COR-L47 (cell line): ENCODE measurements at regions not wholly inside any gene's neighbourhood (a gene's known extent, or its start where the extent isn't known, plus 50 kb on each side); places are given as distances from the start of the nearest gene placed in this dataset.
"Not testable (repeated sequence)": the region's sequence is repeated elsewhere in the genome, so short reads cannot be mapped to it uniquely, and the experiment has no call there.

ENCODE experiments used
- DNase-seq: peaks from one replicate; lab custom pipeline; 2025; lab: John Stamatoyannopoulos, UW

DNA sequence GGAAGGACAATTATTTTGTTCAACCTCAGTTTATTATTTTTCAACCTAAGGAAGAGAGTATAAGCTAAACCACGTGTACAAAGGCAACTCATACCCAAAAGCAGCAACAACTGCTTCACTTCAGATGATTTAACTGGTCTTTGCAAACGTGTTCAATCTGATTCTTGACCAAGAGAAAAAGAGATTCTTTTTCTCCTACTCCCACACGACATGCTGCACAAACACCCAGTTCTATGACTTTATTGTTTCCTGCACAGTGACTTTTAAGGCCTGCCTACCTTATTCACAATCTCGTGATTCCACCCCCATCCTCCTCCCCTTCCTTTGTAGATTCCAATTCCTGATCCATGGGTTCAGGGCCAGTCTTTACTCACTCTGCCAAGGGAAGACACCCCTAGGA lies 1394.8 kb upstream of the ZEB2 start:
- DNase-seq, result no peak

- DNase-seq, result no peak
These were observed 1390.5 kb upstream of the ZEB2 start for GRCh38 chr2:145910416-145910815.

DNA sequence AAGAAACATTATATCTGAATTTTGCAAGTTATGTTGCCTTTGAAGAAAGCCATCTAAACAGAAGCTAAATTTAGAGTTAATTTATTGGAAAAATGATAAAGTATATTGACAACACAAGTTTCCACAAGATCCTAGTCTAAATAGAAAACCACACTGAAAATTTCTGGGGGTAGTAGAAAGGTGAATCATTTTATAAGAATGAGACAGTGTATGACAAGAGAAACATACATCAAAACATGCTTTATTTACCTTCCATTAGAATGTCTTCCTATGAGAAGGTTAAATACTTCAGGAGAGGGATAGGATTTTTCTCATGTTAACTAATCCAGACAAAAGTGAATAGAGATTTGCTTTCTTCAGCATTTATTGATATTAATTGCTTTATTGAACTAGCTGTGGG lies 1389.8 kb upstream of the ZEB2 start:
- no peak for DNase-seq

- no peak for DNase-seq
These were observed 1389.3 kb upstream of the ZEB2 start for GRCh38 chr2:145909175-145909755.

DNA sequence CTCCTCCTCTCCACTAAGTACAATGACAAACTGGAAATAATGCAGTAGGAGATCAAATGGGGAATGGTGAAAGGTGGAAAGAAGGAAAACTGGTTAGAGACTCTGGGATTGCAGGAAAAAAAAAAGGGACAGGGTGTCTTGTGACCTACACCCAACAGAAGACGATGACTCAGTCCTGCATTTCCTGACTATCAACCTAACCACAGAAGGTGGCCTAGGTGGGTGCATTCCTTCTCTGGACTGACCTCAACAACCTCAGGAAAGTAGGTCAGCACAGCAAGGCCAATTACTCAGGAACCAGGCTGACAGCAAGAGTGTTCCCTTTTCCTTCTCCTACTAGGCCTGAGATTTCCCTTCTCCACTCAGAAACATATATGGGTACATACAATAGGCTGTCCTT lies 1386.4 kb upstream of the ZEB2 start:
- no peak for DNase-seq

DNA sequence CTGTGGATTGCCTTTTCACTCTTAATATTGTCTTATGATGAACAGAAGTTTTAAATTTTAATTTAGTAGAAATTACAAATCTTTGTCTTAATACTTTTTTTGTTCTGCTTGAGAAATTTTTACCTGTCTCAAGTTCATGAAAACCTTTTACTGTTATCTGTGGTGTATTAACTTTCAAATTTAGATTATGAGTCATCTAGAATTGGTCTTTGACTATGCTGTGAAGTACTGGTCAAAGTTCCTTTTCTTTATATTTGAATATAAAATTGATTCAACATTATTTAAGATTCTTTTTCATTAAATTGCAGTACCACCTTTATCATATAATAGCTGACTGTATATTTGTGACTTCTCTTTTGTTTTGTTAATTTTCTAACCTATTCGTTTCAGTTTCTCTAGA lies 1385.5 kb upstream of the ZEB2 start:
- no peak for DNase-seq

DNA sequence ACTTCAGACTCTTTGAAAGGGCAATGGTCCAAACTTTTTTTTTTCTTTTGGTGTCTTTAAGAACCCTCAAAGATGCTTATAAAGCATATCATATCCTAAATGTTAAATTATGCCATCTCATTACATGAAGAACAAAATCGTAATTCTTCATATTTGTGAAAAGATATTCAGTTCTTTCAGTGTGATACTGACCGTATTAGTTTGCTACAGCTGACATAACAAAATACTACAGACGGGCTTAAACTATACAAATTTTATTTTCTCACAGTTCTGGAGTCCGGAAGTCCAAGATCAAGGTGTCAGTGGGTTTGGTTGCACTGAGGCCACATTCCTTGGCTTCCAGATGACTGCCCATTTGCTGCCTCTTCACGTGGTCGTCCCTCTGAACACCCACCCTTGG lies 1377.2 kb upstream of the ZEB2 start:
- DNase-seq, result no peak

GRCh38 chr2:145887915-145888314 lies 1368.0 kb upstream of the ZEB2 start:
- DNase-seq, result no peak

DNA sequence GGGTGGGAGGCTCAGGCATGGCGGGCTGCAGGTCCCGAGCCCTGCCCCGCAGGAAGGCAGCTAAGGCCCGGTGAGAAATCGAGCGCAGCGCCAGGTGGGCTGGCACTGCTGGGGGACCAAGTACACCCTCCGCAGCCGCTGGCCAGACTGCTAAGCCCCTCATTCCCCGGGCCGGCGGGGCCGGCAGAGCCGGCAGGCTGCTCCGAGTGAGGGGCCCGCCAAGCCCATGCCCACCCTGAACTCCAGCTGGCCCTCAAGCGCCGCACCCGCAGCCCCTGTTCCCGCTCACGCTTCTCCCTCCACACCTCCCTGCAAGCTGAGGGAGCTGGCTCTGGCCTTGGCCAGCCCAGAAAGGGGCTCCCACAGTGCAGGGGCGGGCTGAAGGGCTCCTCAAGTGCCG lies 1361.1 kb upstream of the ZEB2 start:
- not testable (repeated sequence) for DNase-seq

GRCh38 chr2:145875016-145875415 lies 1355.1 kb upstream of the ZEB2 start:
- DNase-seq, result no peak

GRCh38 chr2:145874466-145874865 lies 1354.5 kb upstream of the ZEB2 start:
- no peak for DNase-seq

DNA sequence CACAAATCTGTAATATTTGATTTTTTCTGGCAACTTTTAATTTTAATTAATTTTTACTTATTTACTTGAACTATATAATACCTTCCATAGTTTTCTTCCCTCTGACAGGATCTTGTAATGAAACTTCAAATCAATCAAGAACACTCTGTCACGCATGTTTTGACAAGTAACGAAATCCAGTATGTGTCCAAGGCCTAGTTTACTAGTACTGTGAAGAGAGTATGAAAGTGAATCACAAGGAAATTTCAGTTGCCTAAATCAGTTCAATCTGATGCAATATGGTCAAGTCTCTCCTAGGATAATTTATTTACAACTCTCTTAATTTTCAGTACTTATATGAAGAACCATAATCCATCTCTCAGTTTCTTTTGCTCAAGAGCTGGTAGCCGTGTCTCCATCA lies 1344.6 kb upstream of the ZEB2 start:
- no peak for DNase-seq

GRCh38 chr2:145861940-145862339 lies 1342.0 kb upstream of the ZEB2 start:
- peak; percentile 34 for DNase-seq

DNA sequence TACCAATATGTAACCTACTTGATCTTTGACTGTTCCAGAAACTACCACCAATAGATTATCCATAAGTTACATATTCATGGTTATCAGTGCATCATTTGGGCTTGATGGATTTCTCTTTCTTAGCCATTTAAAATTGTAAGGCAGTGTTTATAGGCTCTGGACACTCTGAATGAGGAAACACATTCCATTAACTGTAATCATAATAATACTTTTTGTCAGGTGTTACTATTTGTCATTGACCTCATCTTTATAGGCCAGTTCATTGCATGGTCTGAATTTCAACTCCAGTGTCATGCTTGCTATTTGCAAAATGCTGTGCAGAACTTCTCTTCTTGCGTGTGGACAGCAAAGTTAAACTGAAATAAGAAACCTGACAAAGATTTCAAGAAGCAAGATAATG lies 1340.2 kb upstream of the ZEB2 start:
- DNase-seq, result no peak

GRCh38 chr2:145855142-145855541 lies 1335.2 kb upstream of the ZEB2 start:
- no peak for DNase-seq

DNA sequence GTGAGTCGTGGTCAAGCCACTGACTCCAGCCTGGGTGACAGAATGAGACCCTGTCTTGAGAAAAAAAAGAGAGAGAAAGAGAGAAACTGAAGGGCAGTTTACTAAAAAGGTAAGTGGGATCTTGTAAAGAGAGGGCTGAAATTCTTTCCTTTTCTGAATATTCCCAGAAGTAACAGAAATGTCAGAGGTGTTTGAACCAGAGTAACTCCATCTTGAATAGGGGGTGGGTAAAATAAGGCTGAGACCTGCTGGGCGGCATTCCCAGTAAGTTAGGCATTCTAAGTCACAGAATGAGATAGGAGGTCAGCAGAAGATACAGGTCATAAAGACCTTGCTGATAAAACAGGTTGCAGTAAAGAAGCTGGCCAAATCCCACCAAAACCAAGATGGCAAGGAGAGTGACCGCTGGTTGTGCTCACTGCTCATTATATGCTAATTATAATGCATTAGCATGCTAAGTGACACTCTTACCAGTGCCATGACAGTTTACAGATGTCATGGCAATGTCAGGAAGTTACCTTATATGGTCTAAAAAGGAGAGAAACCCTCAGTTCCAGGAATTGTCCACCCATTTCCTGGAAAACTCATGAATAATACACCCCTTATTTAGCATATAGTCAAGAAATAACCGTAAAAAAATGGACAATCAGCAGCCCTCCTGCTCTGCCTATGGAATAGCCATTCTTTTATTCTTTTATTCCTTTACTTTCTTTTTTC lies 1334.3 kb upstream of the ZEB2 start:
- no peak for DNase-seq

DNA sequence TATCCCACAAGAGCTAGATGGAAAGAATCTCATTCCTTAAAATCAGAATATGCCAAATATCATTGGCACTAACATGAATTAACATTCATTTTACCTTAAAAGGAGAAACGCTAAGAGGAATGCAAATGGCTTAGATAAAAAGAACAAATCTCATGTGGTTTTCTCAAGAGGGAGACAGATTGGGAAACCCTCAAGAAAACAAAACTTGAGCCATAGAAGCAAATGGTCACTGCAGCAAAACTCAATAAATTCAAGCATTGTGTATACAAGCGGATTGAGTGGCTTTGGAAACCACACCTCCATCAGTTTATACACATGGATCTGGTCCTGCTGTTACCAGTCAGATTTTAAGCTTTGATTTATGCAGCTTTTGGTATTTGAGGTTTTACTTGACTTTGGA lies 1331.8 kb upstream of the ZEB2 start:
- DNase-seq, result no peak

DNA sequence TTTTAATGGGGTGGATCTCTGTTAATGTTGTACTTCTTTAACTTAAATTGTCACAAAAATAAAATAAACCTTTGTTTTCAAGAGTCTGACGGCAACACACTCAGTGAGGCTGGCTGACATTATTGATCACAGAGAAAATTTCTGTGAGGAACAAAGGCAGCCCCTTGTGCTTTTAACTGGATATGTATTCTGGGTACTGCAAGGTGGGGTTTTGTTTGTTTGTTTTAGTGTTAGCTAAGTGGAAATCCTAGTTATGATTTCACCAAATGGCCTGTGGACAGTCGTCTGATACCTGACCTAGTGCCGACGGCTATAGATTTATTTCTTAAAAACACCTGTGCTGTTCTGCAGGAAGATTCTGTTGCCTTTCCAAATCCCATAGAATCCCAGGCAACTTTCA lies 1329.5 kb upstream of the ZEB2 start:
- no peak for DNase-seq

DNA sequence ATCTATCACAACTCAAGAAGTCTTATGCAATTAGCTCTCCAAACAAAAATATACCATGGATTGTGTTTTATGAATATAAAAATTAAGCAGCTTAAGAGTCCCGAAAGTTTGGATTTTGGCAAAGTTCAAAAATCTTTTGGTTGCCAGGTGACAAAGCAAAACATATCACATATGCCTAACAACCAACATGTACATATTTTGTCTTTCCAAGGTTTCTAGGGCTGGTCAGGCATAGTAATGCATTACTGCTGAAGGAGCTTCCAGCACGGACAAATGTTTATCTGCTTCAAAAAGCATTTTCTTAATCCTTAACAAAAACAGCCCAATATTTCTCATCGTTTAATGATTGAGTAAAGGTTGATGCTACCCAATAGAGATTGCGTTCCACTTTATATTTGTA lies 1327.1 kb upstream of the ZEB2 start:
- DNase-seq, result no peak

DNA sequence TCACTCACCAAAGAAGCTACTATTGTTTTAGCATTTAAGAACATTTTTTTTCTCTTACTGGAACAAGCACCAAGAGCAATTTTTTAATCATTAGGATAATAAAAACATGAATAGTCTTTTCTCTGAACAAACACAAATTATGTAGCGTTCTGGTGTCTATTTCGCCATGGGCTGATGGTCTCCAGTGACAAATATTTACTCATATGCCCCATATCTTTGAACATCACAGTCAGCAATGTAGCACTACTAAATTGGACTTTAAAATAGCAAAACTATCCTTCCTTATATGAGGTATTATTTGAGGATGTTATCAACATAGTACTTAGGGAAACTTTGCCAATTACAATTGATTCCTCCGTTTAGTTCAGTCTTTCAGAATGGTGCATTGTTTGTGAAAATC lies 1326.0 kb upstream of the ZEB2 start:
- no peak for DNase-seq

- DNase-seq, result no peak
These were observed 1325.4 kb upstream of the ZEB2 start for GRCh38 chr2:145845207-145845894.

DNA sequence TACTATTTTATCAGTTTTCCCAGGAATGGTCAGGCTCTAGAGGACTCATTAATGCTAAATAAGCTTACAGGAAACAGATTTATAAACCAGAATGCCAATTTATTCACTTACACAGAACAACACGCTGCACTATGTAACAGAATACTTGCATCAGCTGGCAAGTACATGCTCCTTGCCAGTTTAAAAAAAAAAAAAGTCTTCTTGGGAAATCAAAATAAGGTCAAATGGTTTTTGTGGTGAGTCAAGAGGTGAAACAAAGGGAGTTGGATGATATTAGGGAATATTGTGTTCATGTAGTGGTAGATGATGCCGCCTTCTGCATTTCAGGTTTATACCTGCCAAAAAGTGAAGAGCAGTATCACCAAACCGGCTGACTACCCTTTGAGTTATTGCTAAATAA lies 1322.1 kb upstream of the ZEB2 start:
- no peak for DNase-seq

GRCh38 chr2:145836986-145837385 lies 1317.1 kb upstream of the ZEB2 start:
- no peak for DNase-seq

DNA sequence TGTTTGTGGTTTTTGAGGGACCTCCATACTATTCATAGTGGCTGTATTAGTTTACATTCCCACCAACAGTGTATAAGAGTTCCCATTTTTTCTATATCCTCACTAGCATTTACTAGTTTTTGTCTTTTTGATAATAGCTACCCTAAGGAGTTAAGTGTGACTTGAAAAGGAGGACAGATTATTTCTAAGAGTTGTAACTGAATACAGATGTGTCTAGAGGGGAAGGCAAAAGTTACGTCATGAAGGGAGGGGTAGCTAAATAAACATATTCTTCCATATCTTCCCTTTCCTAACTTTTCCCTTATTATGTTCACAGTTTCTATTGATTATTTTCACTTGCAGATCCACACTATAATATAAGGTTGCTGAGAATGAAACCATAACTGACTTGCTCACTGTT lies 1315.7 kb upstream of the ZEB2 start:
- no peak for DNase-seq
